Erythroblast (primary cell): ENCODE measurements at regions not wholly inside any gene's neighbourhood (a gene's known extent, or its start where the extent isn't known, plus 50 kb on each side); places are given as distances from the start of the nearest gene placed in this dataset.

ENCODE experiments used
- DNase-seq, 2 experiments: peaks; one replicate each; lab custom pipeline; 2025; lab: John Stamatoyannopoulos, UW
- GATA1 ChIP-seq: IDR thresholded peaks from 2 replicates; pipeline ENCODE4 v1.6.1; 2011; ENCODE audit warnings: low read depth, mild to moderate bottlenecking, control low read depth, low read length, moderate library complexity
- POLR2A ChIP-seq: IDR thresholded peaks from 2 replicates; pipeline ENCODE4 v1.6.1; 2011; ENCODE audit warnings: mild to moderate bottlenecking, low read length

DNA sequence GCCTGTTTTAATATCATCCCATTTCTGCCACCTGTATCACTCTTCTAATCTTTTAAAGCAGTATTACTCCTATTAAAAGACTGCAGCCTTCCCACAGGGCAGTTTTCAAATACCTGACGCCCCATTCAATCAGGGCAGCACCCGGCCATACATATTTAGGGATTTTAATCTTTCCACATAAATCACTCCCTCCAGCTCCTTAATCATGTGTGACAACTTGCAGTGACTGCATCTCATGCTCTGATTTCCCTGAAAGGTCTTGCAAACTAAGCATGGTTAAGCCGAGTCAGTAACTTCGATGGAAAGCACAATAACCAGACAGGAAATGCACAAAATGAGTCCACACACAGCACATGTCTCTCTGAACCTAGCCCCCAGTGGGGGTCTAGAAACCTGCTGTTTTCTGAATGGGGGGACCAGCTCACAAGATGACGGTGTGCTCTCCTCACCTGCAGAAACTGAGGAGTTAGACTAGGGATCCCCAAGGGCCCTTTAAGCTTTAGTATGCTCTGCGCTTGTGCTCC lies 116.9 kb upstream of the CREB1 start:
- DNase-seq: no peak
- TF ChIP-seq GATA1 (no peak), POLR2A (no peak)

GRCh38 chr2:207413376-207413907 lies 116.3 kb upstream of the CREB1 start:
- DNase-seq: no peak
- TF ChIP-seq GATA1 (no peak), POLR2A (no peak)

- TF ChIP-seq POLR2A (no peak), GATA1 (no peak)
- peak in 1 of 2 experiments; percentile 31 for DNase-seq
These were observed 113.7 kb upstream of the CREB1 start for GRCh38 chr2:207416111-207416510.

DNA sequence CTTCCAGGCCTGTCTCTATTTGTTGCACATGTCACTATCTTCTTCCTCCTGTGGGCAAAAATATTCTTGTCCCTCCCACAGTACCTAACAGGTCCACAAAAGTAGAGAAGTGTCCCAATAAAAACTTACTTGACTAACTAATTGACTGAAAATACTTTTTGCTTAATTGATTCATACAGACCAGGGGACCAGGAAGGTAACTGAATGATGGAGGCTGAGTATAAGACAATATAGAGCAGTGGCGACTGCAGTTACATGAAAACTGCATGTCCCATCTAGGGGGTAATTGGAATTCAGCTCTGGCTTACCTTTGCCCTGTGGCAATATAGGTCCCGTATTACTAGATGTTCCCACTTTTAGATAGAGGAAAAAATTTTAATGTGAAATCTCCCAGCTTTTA lies 112.9 kb upstream of the CREB1 start:
- peak; percentile 57 to 73 for DNase-seq
- no peak for TF ChIP-seq GATA1
- no peak for TF ChIP-seq POLR2A

- TF ChIP-seq POLR2A: peak; percentile 65
- TF ChIP-seq GATA1: no peak
- DNase-seq: peak; percentile 90 to 94
These were observed 112.5 kb upstream of the CREB1 start for GRCh38 chr2:207417301-207417718.

- TF ChIP-seq GATA1 (no peak), POLR2A (no peak)
- DNase-seq: peak; percentile 6 to 39
These were observed 111.3 kb upstream of the CREB1 start for GRCh38 chr2:207418419-207418818.

DNA sequence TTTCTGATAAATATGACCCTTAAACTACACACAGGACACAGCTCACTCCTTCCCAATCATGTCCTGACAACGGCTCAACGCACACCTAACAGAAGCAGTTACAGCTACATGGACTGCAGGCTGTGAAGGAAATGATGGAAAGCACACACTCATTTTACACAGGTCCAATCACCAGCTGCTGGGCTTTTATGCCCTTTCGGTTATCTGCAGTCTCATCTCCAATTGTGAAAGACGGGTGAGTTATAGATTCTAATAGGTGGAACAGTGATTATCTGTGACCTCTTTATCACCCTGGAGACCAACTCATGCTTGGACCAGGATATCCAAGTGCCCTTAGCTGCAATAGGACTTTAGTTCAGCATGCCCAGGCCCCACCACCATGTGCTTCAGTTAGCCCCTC lies 110.4 kb upstream of the CREB1 start:
- DNase-seq: peak; percentile 6 to 16
- TF ChIP-seq POLR2A: no peak
- TF ChIP-seq GATA1: no peak

DNA sequence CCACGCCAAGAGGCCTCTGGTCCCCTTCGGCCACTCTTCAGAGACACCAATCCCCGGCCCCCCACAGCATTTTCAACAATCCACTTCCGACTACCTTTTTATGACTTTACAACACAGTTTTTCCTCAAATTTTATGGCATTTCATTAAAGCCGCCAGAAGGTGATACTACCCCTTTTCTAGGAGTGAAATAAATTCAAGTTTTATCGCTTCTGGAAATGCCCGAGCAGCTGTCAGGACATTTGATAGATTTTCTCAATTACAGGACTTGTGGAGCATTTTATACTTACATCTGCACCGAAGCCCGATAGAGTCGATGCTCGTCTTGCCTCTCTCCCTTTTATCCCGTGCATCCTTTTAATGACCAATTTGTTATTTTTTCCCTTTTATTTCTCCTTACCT lies 108.1 kb upstream of the CREB1 start:
- TF ChIP-seq GATA1 (no peak), POLR2A (no peak)
- no peak for DNase-seq

GRCh38 chr2:207422380-207422779 lies 107.4 kb upstream of the CREB1 start:
- TF ChIP-seq GATA1 (no peak), POLR2A (no peak)
- no peak for DNase-seq

GRCh38 chr2:207423886-207424285 lies 105.9 kb upstream of the CREB1 start:
- peak; percentile 13 to 32 for DNase-seq
- TF ChIP-seq GATA1: no peak
- no peak for TF ChIP-seq POLR2A

GRCh38 chr2:207427986-207428385 lies 101.8 kb upstream of the CREB1 start:
- DNase-seq: no peak
- TF ChIP-seq POLR2A (no peak), GATA1 (no peak)

- DNase-seq: no peak
- TF ChIP-seq POLR2A: no peak
- TF ChIP-seq GATA1: no peak
These were observed 101.2 kb upstream of the CREB1 start for GRCh38 chr2:207428573-207428972.

GRCh38 chr2:207432453-207432852 lies 97.3 kb upstream of the CREB1 start:
- TF ChIP-seq POLR2A (no peak), GATA1 (no peak)

GRCh38 chr2:207434306-207434705 lies 95.5 kb upstream of the CREB1 start:
- TF ChIP-seq GATA1 (no peak), POLR2A (no peak)

More at GRCh38 chr2:207432453-207432852, 97.3 kb upstream of the CREB1 start:
- DNase-seq: no peak

GRCh38 chr2:207434899-207435465 lies 94.8 kb upstream of the CREB1 start:
- DNase-seq: no peak
- TF ChIP-seq POLR2A: no peak
- TF ChIP-seq GATA1: no peak

More at GRCh38 chr2:207434306-207434705, 95.5 kb upstream of the CREB1 start:
- no peak for DNase-seq

DNA sequence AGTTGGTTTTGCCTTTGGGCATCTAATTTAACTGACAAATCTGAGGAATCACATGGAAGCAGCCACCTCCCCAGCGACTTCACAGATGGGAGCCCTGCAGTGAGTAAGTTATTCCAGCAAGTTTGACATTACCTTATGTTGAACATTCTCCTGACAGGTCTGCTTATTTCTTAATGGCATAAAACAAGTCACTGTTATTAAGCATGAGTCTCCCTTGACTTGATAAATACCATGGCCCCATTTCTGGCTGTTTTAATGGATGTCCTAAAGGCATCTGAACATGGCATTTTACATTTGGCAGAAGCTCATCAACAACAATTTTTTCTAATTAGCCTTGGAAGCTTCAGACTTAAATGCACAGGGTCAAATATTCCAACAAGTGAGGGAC lies 92.6 kb upstream of the CREB1 start:
- TF ChIP-seq POLR2A (no peak), GATA1 (no peak)

More for the DNA sequence above, 92.6 kb upstream of the CREB1 start:
- no peak for DNase-seq
